ENCODE measurements at regions not wholly inside any gene's neighbourhood (a gene's known extent, or its start where the extent isn't known, plus 50 kb on each side); places are given as distances from the start of the nearest gene placed in this dataset.

- TF ChIP-seq EZH2 (IDR thresholded peaks at IDR 0.05; ENCODE audit: insufficient read depth, low read length) (no peak), CTCF (IDR thresholded peaks at IDR 0.05; ENCODE audit: insufficient read depth, low read depth, low read length) (no peak)
Measured at GRCh38 chr7:153010416-153010815, 250.9 kb downstream of the ACTR3B start.
